ENCODE measurements at regions not wholly inside any gene's neighbourhood (a gene's known extent, or its start where the extent isn't known, plus 50 kb on each side); places are given as distances from the start of the nearest gene placed in this dataset.
"Not testable (repeated sequence)": the region's sequence is repeated elsewhere in the genome, so short reads cannot be mapped to it uniquely, and the experiment has no call there.

- not testable (repeated sequence) for TF ChIP-seq POLR2AphosphoS5, POLR2A (IDR thresholded peaks at IDR 0.05; ENCODE audit: low read depth, low read length)
Measured at GRCh38 chr14:105626111-105626510, 99.7 kb downstream of the TMEM121 start.
